ENCODE measurements at regions not wholly inside any gene's neighbourhood (a gene's known extent, or its start where the extent isn't known, plus 50 kb on each side); places are given as distances from the start of the nearest gene placed in this dataset.

GRCh38 chr6:155676346-155676745 lies 220.7 kb upstream of the NOX3 start:
- no peak for DNase-seq
- H3K14ac ChIP-seq (ENCODE audit: low read length in 2 of 2), result no peak overlapping the region
- no peak overlapping the region for H3K4ac ChIP-seq (ENCODE audit: low read depth in 1 of 2, low read length in 2 of 2)
- H4K8ac ChIP-seq (ENCODE audit: low read length), result no peak overlapping the region
- peaks cover 8% of the 10 kb centered on the region for H3K9me3 ChIP-seq (ENCODE audit: control insufficient read depth, low read length)
- H3K27ac ChIP-seq (ENCODE audit: low read length, poor library complexity, severe bottlenecking), result no peak overlapping the region
- H3K4me3 ChIP-seq (ENCODE audit: insufficient read depth in 1 of 2, low read depth in 1 of 2, low read length in 2 of 2), result no peak overlapping the region
- H2AK5ac ChIP-seq (ENCODE audit: low read length, severe bottlenecking), result no peak overlapping the region
- H4K91ac ChIP-seq (ENCODE audit: low read length), result no peak overlapping the region
- no peaks in the 10 kb centered on the region for H3K79me1 ChIP-seq (replicated peaks; ENCODE audit: low read length, poor library complexity, severe bottlenecking)
- H3K4me1 ChIP-seq (ENCODE audit: control insufficient read depth, insufficient read depth, low read depth, low read length), result no peaks in the 10 kb centered on the region
- no peak overlapping the region for H2BK12ac ChIP-seq (ENCODE audit: low read length in 2 of 2)
- no peak overlapping the region for H2BK5ac ChIP-seq (ENCODE audit: low read depth, low read length, poor library complexity, severe bottlenecking)
- no peak overlapping the region for H3K18ac ChIP-seq (ENCODE audit: low read depth in 1 of 2, low read length in 2 of 2)
- 73% methylated on average over 2 of the region's 2 CpGs for WGBS
- H2BK120ac ChIP-seq (ENCODE audit: low read depth, low read length), result no peak overlapping the region
- H3K4me2 ChIP-seq (ENCODE audit: low read length, poor library complexity, severe bottlenecking), result no peak overlapping the region
- no peaks in the 10 kb centered on the region for H3K36me3 ChIP-seq (ENCODE audit: control insufficient read depth in 1 of 2, insufficient read depth in 2 of 2, low read depth in 1 of 2, low read length in 2 of 2)
- no peak overlapping the region for H2BK15ac ChIP-seq (ENCODE audit: low read depth, poor library complexity, severe bottlenecking)
- no peaks in the 10 kb centered on the region for H3K27me3 ChIP-seq (ENCODE audit: control insufficient read depth in 1 of 2, insufficient read depth in 1 of 2, low read length in 2 of 2)
- no peak overlapping the region for H2AFZ ChIP-seq (ENCODE audit: low read depth, low read length)
- no peak overlapping the region for H3K23ac ChIP-seq (ENCODE audit: low read length in 2 of 2)
- no peak overlapping the region for H3K9ac ChIP-seq (ENCODE audit: low read length)

GRCh38 chr6:155670655-155671054 lies 215.0 kb upstream of the NOX3 start:
- Histone ChIP-seq H2BK15ac (ENCODE audit: low read depth, poor library complexity, severe bottlenecking) (no peak overlapping the region), H3K4me2 (ENCODE audit: low read length, poor library complexity, severe bottlenecking) (no peak overlapping the region), H3K14ac (ENCODE audit: low read length in 2 of 2) (no peak overlapping the region), H2BK120ac (ENCODE audit: low read depth, low read length) (no peak overlapping the region), H2AFZ (ENCODE audit: low read depth, low read length) (no peak overlapping the region), H3K27me3 (ENCODE audit: control insufficient read depth in 1 of 2, insufficient read depth in 1 of 2, low read length in 2 of 2) (no peaks in the 10 kb centered on the region), H3K36me3 (ENCODE audit: control insufficient read depth in 1 of 2, insufficient read depth in 2 of 2, low read depth in 1 of 2, low read length in 2 of 2) (no peaks in the 10 kb centered on the region), H2BK5ac (ENCODE audit: low read depth, low read length, poor library complexity, severe bottlenecking) (no peak overlapping the region), H3K18ac (ENCODE audit: low read depth in 1 of 2, low read length in 2 of 2) (no peak overlapping the region), H2BK12ac (ENCODE audit: low read length in 2 of 2) (no peak overlapping the region), H4K91ac (ENCODE audit: low read length) (no peak overlapping the region), H3K4ac (ENCODE audit: low read depth in 1 of 2, low read length in 2 of 2) (no peak overlapping the region), H3K9ac (ENCODE audit: low read length) (no peak overlapping the region), H3K4me1 (ENCODE audit: control insufficient read depth, insufficient read depth, low read depth, low read length) (no peaks in the 10 kb centered on the region), H2AK5ac (ENCODE audit: low read length, severe bottlenecking) (no peak overlapping the region), H3K4me3 (ENCODE audit: insufficient read depth in 1 of 2, low read depth in 1 of 2, low read length in 2 of 2) (no peak overlapping the region), H4K8ac (ENCODE audit: low read length) (no peak overlapping the region), H3K79me1 (replicated peaks; ENCODE audit: low read length, poor library complexity, severe bottlenecking) (no peaks in the 10 kb centered on the region), H3K23ac (ENCODE audit: low read length in 2 of 2) (no peak overlapping the region), H3K27ac (ENCODE audit: low read length, poor library complexity, severe bottlenecking) (no peak overlapping the region), H3K9me3 (ENCODE audit: control insufficient read depth, low read length) (peaks cover 12% of the 10 kb centered on the region)
- WGBS, result 57% methylated on average over 1 of the region's 2 CpGs
- DNase-seq, result no peak

- no peak overlapping the region for H2BK12ac ChIP-seq (ENCODE audit: low read length in 2 of 2)
- peaks cover 14% of the 10 kb centered on the region for H3K9me3 ChIP-seq (ENCODE audit: control insufficient read depth, low read length)
- no peak overlapping the region for H3K23ac ChIP-seq (ENCODE audit: low read length in 2 of 2)
- no peaks in the 10 kb centered on the region for H3K27me3 ChIP-seq (ENCODE audit: control insufficient read depth in 1 of 2, insufficient read depth in 1 of 2, low read length in 2 of 2)
- no peak overlapping the region for H2BK120ac ChIP-seq (ENCODE audit: low read depth, low read length)
- no peaks in the 10 kb centered on the region for H3K36me3 ChIP-seq (ENCODE audit: control insufficient read depth in 1 of 2, insufficient read depth in 2 of 2, low read depth in 1 of 2, low read length in 2 of 2)
- no peak overlapping the region for H4K8ac ChIP-seq (ENCODE audit: low read length)
- H3K4ac ChIP-seq (ENCODE audit: low read depth in 1 of 2, low read length in 2 of 2), result no peak overlapping the region
- DNase-seq, result no peak
- 41% methylated on average over 5 of the region's 6 CpGs for WGBS
- H2BK5ac ChIP-seq (ENCODE audit: low read depth, low read length, poor library complexity, severe bottlenecking), result no peak overlapping the region
- H3K14ac ChIP-seq (ENCODE audit: low read length in 2 of 2), result no peak overlapping the region
- H2BK15ac ChIP-seq (ENCODE audit: low read depth, poor library complexity, severe bottlenecking), result no peak overlapping the region
- H3K4me1 ChIP-seq (ENCODE audit: control insufficient read depth, insufficient read depth, low read depth, low read length), result no peaks in the 10 kb centered on the region
- no peak overlapping the region for H3K4me3 ChIP-seq (ENCODE audit: insufficient read depth in 1 of 2, low read depth in 1 of 2, low read length in 2 of 2)
- no peak overlapping the region for H3K18ac ChIP-seq (ENCODE audit: low read depth in 1 of 2, low read length in 2 of 2)
- H2AK5ac ChIP-seq (ENCODE audit: low read length, severe bottlenecking), result no peak overlapping the region
- H3K4me2 ChIP-seq (ENCODE audit: low read length, poor library complexity, severe bottlenecking), result no peak overlapping the region
- no peak overlapping the region for H4K91ac ChIP-seq (ENCODE audit: low read length)
- H3K9ac ChIP-seq (ENCODE audit: low read length), result no peak overlapping the region
- H3K79me1 ChIP-seq (replicated peaks; ENCODE audit: low read length, poor library complexity, severe bottlenecking), result no peaks in the 10 kb centered on the region
- no peak overlapping the region for H3K27ac ChIP-seq (ENCODE audit: low read length, poor library complexity, severe bottlenecking)
- no peak overlapping the region for H2AFZ ChIP-seq (ENCODE audit: low read depth, low read length)
Measured at GRCh38 chr6:155660251-155660977, 204.8 kb upstream of the NOX3 start.

- no peak overlapping the region for H2AK5ac ChIP-seq (ENCODE audit: low read length, severe bottlenecking)
- WGBS, result 78% methylated on average over 3 of the region's 3 CpGs
Measured at GRCh38 chr6:155656024-155656423, 200.4 kb upstream of the NOX3 start.

More at GRCh38 chr6:155656024-155656423, 200.4 kb upstream of the NOX3 start:
- no peak for DNase-seq
- no peak overlapping the region for H2BK15ac ChIP-seq (ENCODE audit: low read depth, poor library complexity, severe bottlenecking)
- H3K14ac ChIP-seq (ENCODE audit: low read length in 2 of 2), result no peak overlapping the region
- H2BK120ac ChIP-seq (ENCODE audit: low read depth, low read length), result no peak overlapping the region
- no peak overlapping the region for H3K18ac ChIP-seq (ENCODE audit: low read depth in 1 of 2, low read length in 2 of 2)
- H4K8ac ChIP-seq (ENCODE audit: low read length), result no peak overlapping the region
- H3K27me3 ChIP-seq (ENCODE audit: control insufficient read depth in 1 of 2, insufficient read depth in 1 of 2, low read length in 2 of 2), result no peaks in the 10 kb centered on the region
- no peak overlapping the region for H3K4ac ChIP-seq (ENCODE audit: low read depth in 1 of 2, low read length in 2 of 2)
- H3K9ac ChIP-seq (ENCODE audit: low read length), result no peak overlapping the region
- no peak overlapping the region for H2AFZ ChIP-seq (ENCODE audit: low read depth, low read length)
- no peak overlapping the region for H3K4me3 ChIP-seq (ENCODE audit: insufficient read depth in 1 of 2, low read depth in 1 of 2, low read length in 2 of 2)
- H3K36me3 ChIP-seq (ENCODE audit: control insufficient read depth in 1 of 2, insufficient read depth in 2 of 2, low read depth in 1 of 2, low read length in 2 of 2), result no peaks in the 10 kb centered on the region
- no peak overlapping the region for H2BK5ac ChIP-seq (ENCODE audit: low read depth, low read length, poor library complexity, severe bottlenecking)
- no peaks in the 10 kb centered on the region for H3K4me1 ChIP-seq (ENCODE audit: control insufficient read depth, insufficient read depth, low read depth, low read length)
- H2BK12ac ChIP-seq (ENCODE audit: low read length in 2 of 2), result no peak overlapping the region
- H4K91ac ChIP-seq (ENCODE audit: low read length), result no peak overlapping the region
- no peak overlapping the region for H3K27ac ChIP-seq (ENCODE audit: low read length, poor library complexity, severe bottlenecking)
- no peak overlapping the region for H3K4me2 ChIP-seq (ENCODE audit: low read length, poor library complexity, severe bottlenecking)
- peaks cover 24% of the 10 kb centered on the region for H3K9me3 ChIP-seq (ENCODE audit: control insufficient read depth, low read length)
- H3K23ac ChIP-seq (ENCODE audit: low read length in 2 of 2), result no peak overlapping the region
- no peaks in the 10 kb centered on the region for H3K79me1 ChIP-seq (replicated peaks; ENCODE audit: low read length, poor library complexity, severe bottlenecking)
